ENCODE measurements at regions not wholly inside any gene's neighbourhood (a gene's known extent, or its start where the extent isn't known, plus 50 kb on each side); places are given as distances from the start of the nearest gene placed in this dataset.
"Not testable (repeated sequence)": the region's sequence is repeated elsewhere in the genome, so short reads cannot be mapped to it uniquely, and the experiment has no call there.

GRCh38 chr13:42417626-42418025 lies 145.7 kb downstream of the AKAP11 start:
- Mint-ChIP-seq H3K4me3 (no peak overlapping the region), H3K4me1 (peaks cover 16% of the 10 kb centered on the region), H3K27ac (no peak overlapping the region), H3K36me3 (peaks cover 18% of the 10 kb centered on the region), H3K9me3 (no peaks in the 10 kb centered on the region)
- DNase-seq (ENCODE audit: low spot score in 2 of 2) (no peak), ATAC-seq (no peak)

GRCh38 chr13:42418184-42418583 lies 146.2 kb downstream of the AKAP11 start:
- ATAC-seq, result no peak
- Mint-ChIP-seq H3K27ac (no peak overlapping the region), H3K36me3 (peaks cover 12% of the 10 kb centered on the region), H3K4me3 (no peak overlapping the region), H3K9me3 (no peaks in the 10 kb centered on the region), H3K4me1 (peaks cover 15% of the 10 kb centered on the region)
- DNase-seq (ENCODE audit: low spot score in 2 of 2), result no peak

GRCh38 chr13:42420304-42420703 lies 148.4 kb downstream of the AKAP11 start:
- H3K36me3 Mint-ChIP-seq, result no peaks in the 10 kb centered on the region
- no peak overlapping the region for H3K27ac Mint-ChIP-seq
- peaks cover 6% of the 10 kb centered on the region for H3K9me3 Mint-ChIP-seq
- ATAC-seq, result peak; percentile 90
- H3K4me1 Mint-ChIP-seq, result peaks cover 15% of the 10 kb centered on the region
- DNase-seq (ENCODE audit: low spot score in 2 of 2), result no peak
- H3K4me3 Mint-ChIP-seq, result no peak overlapping the region

GRCh38 chr13:42422681-42423080 lies 150.7 kb downstream of the AKAP11 start:
- H3K9me3 Mint-ChIP-seq, result peaks cover 6% of the 10 kb centered on the region
- no peaks in the 10 kb centered on the region for H3K36me3 Mint-ChIP-seq
- H3K4me3 Mint-ChIP-seq, result no peak overlapping the region
- peaks cover 15% of the 10 kb centered on the region for H3K4me1 Mint-ChIP-seq
- no peak overlapping the region for H3K27ac Mint-ChIP-seq
- DNase-seq (ENCODE audit: low spot score in 2 of 2), result no peak
- no peak for ATAC-seq

- Mint-ChIP-seq H3K9me3 (peaks cover 6% of the 10 kb centered on the region), H3K36me3 (no peaks in the 10 kb centered on the region), H3K27ac (no peak overlapping the region), H3K4me1 (peaks cover 13% of the 10 kb centered on the region), H3K4me3 (no peak overlapping the region)
- ATAC-seq (no peak), DNase-seq (ENCODE audit: low spot score in 2 of 2) (no peak)
These were observed 149.8 kb upstream of the TNFSF11 start for GRCh38 chr13:42424182-42424581.

- DNase-seq (ENCODE audit: low spot score in 2 of 2) (no peak), ATAC-seq (no peak)
- Mint-ChIP-seq H3K27ac (no peak overlapping the region), H3K4me1 (no peaks in the 10 kb centered on the region), H3K36me3 (peaks cover 8% of the 10 kb centered on the region), H3K4me3 (no peak overlapping the region), H3K9me3 (peaks cover 14% of the 10 kb centered on the region)
These were observed 128.6 kb upstream of the TNFSF11 start for GRCh38 chr13:42445354-42445753.

GRCh38 chr13:42446597-42446996 lies 127.4 kb upstream of the TNFSF11 start:
- H3K4me3 Mint-ChIP-seq; ATAC-seq; H3K27ac Mint-ChIP-seq; H3K36me3 Mint-ChIP-seq; H3K4me1 Mint-ChIP-seq; DNase-seq (ENCODE audit: low spot score in 2 of 2): not testable (repeated sequence)
- H3K9me3 Mint-ChIP-seq, result peaks cover 14% of the 10 kb centered on the region

GRCh38 chr13:42453091-42453645 lies 120.8 kb upstream of the TNFSF11 start:
- ATAC-seq, result no peak
- Mint-ChIP-seq H3K9me3 (no peaks in the 10 kb centered on the region), H3K27ac (no peak overlapping the region), H3K4me1 (no peaks in the 10 kb centered on the region), H3K4me3 (no peak overlapping the region), H3K36me3 (no peaks in the 10 kb centered on the region)
- DNase-seq (ENCODE audit: low spot score in 2 of 2), result no peak

- no peak overlapping the region for H3K27ac Mint-ChIP-seq
- DNase-seq (ENCODE audit: low spot score in 2 of 2), result no peak
- H3K4me3 Mint-ChIP-seq, result no peak overlapping the region
- no peaks in the 10 kb centered on the region for H3K4me1 Mint-ChIP-seq
- H3K9me3 Mint-ChIP-seq, result no peaks in the 10 kb centered on the region
- H3K36me3 Mint-ChIP-seq, result no peaks in the 10 kb centered on the region
- no peak for ATAC-seq
These were observed 119.2 kb upstream of the TNFSF11 start for GRCh38 chr13:42454749-42455148.

GRCh38 chr13:42458193-42458592 lies 115.8 kb upstream of the TNFSF11 start:
- Mint-ChIP-seq H3K36me3 (no peaks in the 10 kb centered on the region), H3K9me3 (peaks cover 7% of the 10 kb centered on the region), H3K27ac (no peak overlapping the region), H3K4me3 (no peak overlapping the region), H3K4me1 (no peaks in the 10 kb centered on the region)
- DNase-seq (ENCODE audit: low spot score in 2 of 2), result no peak
- ATAC-seq, result no peak

- no peak for ATAC-seq
- DNase-seq (ENCODE audit: low spot score in 2 of 2), result no peak
- H3K36me3 Mint-ChIP-seq, result no peaks in the 10 kb centered on the region
- H3K4me3 Mint-ChIP-seq, result no peak overlapping the region
- peaks cover 21% of the 10 kb centered on the region for H3K4me1 Mint-ChIP-seq
- H3K9me3 Mint-ChIP-seq, result peaks cover 5% of the 10 kb centered on the region
- H3K27ac Mint-ChIP-seq, result no peak overlapping the region
These were observed 107.8 kb upstream of the TNFSF11 start for GRCh38 chr13:42466123-42466522.

GRCh38 chr13:42466609-42467008 lies 107.3 kb upstream of the TNFSF11 start:
- peaks cover 21% of the 10 kb centered on the region for H3K4me1 Mint-ChIP-seq

GRCh38 chr13:42474954-42475353 lies 99.0 kb upstream of the TNFSF11 start:
- H3K4me3 Mint-ChIP-seq, result no peak overlapping the region
- H3K9me3 Mint-ChIP-seq, result no peaks in the 10 kb centered on the region
- no peaks in the 10 kb centered on the region for H3K36me3 Mint-ChIP-seq
- ATAC-seq (no peak), DNase-seq (ENCODE audit: low spot score in 2 of 2) (no peak)
- H3K4me1 Mint-ChIP-seq, result no peaks in the 10 kb centered on the region
- H3K27ac Mint-ChIP-seq, result no peak overlapping the region

More at GRCh38 chr13:42466609-42467008, 107.3 kb upstream of the TNFSF11 start:
- Mint-ChIP-seq H3K27ac (no peak overlapping the region), H3K36me3 (no peaks in the 10 kb centered on the region), H3K4me3 (no peak overlapping the region), H3K9me3 (peaks cover 5% of the 10 kb centered on the region)
- DNase-seq (ENCODE audit: low spot score in 2 of 2) (no peak), ATAC-seq (no peak)

GRCh38 chr13:42477596-42478190 lies 96.3 kb upstream of the TNFSF11 start:
- peaks cover 2% of the 10 kb centered on the region for H3K9me3 Mint-ChIP-seq
- H3K4me3 Mint-ChIP-seq, result no peak overlapping the region
- no peaks in the 10 kb centered on the region for H3K36me3 Mint-ChIP-seq
- DNase-seq (ENCODE audit: low spot score in 2 of 2), result no peak
- no peak overlapping the region for H3K27ac Mint-ChIP-seq
- no peaks in the 10 kb centered on the region for H3K4me1 Mint-ChIP-seq
- ATAC-seq, result no peak

GRCh38 chr13:42478531-42479156 lies 95.3 kb upstream of the TNFSF11 start:
- H3K36me3 Mint-ChIP-seq, result no peaks in the 10 kb centered on the region

GRCh38 chr13:42484386-42484785 lies 89.6 kb upstream of the TNFSF11 start:
- Mint-ChIP-seq H3K4me3 (no peak overlapping the region), H3K27ac (no peak overlapping the region), H3K36me3 (peaks cover 6% of the 10 kb centered on the region), H3K9me3 (peaks cover 2% of the 10 kb centered on the region), H3K4me1 (no peaks in the 10 kb centered on the region)
- DNase-seq (ENCODE audit: low spot score in 2 of 2) (no peak), ATAC-seq (no peak)

More at GRCh38 chr13:42478531-42479156, 95.3 kb upstream of the TNFSF11 start:
- Mint-ChIP-seq H3K9me3 (peaks cover 2% of the 10 kb centered on the region), H3K27ac (no peak overlapping the region), H3K4me1 (no peaks in the 10 kb centered on the region), H3K4me3 (no peak overlapping the region)
- ATAC-seq (no peak), DNase-seq (ENCODE audit: low spot score in 2 of 2) (no peak)
